Trophoblast cell (in vitro differentiated cells and primary cell): ENCODE measurements at regions not wholly inside any gene's neighbourhood (a gene's known extent, or its start where the extent isn't known, plus 50 kb on each side); places are given as distances from the start of the nearest gene placed in this dataset.

Source experiments
- DNase-seq, 2 donors: peaks; one replicate each; pipeline ENCODE4 v3.0.0-alpha.2; 2016
- H2AFZ ChIP-seq: 2 replicates; pipeline ENCODE4 v1.6.1; 2013; ENCODE audit warnings: low read length, moderate library complexity, mild to moderate bottlenecking; ENCODE audit not compliant: insufficient read depth, poor library complexity
- H2AK5ac ChIP-seq: 2 replicates; pipeline ENCODE4 v1.6.1; 2013; ENCODE audit warnings: mild to moderate bottlenecking, low read length
- H2BK120ac ChIP-seq: 2 replicates; pipeline ENCODE4 v1.6.1; 2013; ENCODE audit warnings: low read length, mild to moderate bottlenecking, moderate library complexity; ENCODE audit not compliant: insufficient read depth, poor library complexity
- H2BK12ac ChIP-seq: 2 replicates; pipeline ENCODE4 v1.6.1; 2013; ENCODE audit warnings: mild to moderate bottlenecking, low read length, moderate library complexity
- H2BK5ac ChIP-seq: 2 replicates; pipeline ENCODE4 v1.6.1; 2013; ENCODE audit warnings: low read length, low read depth, moderate library complexity, mild to moderate bottlenecking; ENCODE audit not compliant: poor library complexity
- H3K14ac ChIP-seq: 2 replicates; pipeline ENCODE4 v1.6.1; 2013; ENCODE audit warnings: mild to moderate bottlenecking, low read length
- H3K18ac ChIP-seq: 2 replicates; pipeline ENCODE4 v1.6.1; 2013; ENCODE audit warnings: mild to moderate bottlenecking, low read length
- H3K23ac ChIP-seq: 2 replicates; pipeline ENCODE4 v1.6.1; 2013; ENCODE audit warnings: low read length
- H3K27ac ChIP-seq: 2 replicates; pipeline ENCODE4 v1.5.1; 2013; ENCODE audit warnings: low read depth, mild to moderate bottlenecking, inconsistent platforms, low read length, moderate library complexity
- H3K27me3 ChIP-seq: 2 replicates; pipeline ENCODE4 v1.6.1; 2013; ENCODE audit warnings: inconsistent platforms, mild to moderate bottlenecking, low read length, moderate library complexity; ENCODE audit not compliant: insufficient read depth
- H3K36me3 ChIP-seq, 2 experiments: 1 replicate in 1 of 2; 2 replicates in 1 of 2; pipeline ENCODE4 v1.6.1; 2013; ENCODE audit warnings: low read length in 2 of 2, mild to moderate bottlenecking in 2 of 2, moderate library complexity in 1 of 2; ENCODE audit not compliant: insufficient read depth in 2 of 2, control insufficient read depth in 1 of 2
- H3K4ac ChIP-seq: 2 replicates; pipeline ENCODE4 v1.6.1; 2013; ENCODE audit warnings: low read depth, mild to moderate bottlenecking, low read length, moderate library complexity
- H3K4me1 ChIP-seq, 2 experiments: 1 replicate in 1 of 2; 2 replicates in 1 of 2; pipeline ENCODE4 v1.6.1; 2013; ENCODE audit warnings: low read length in 2 of 2, mild to moderate bottlenecking in 2 of 2, moderate library complexity in 1 of 2; ENCODE audit not compliant: insufficient read depth in 2 of 2, control insufficient read depth in 1 of 2
- H3K4me2 ChIP-seq: 2 replicates; pipeline ENCODE4 v1.6.1; 2013; ENCODE audit warnings: inconsistent platforms, mild to moderate bottlenecking, low read length, moderate library complexity
- H3K4me3 ChIP-seq: 2 replicates; pipeline ENCODE4 v1.5.1; 2013; ENCODE audit warnings: mild to moderate bottlenecking, low read depth, low read length, inconsistent platforms
- H3K79me1 ChIP-seq: one replicate; pipeline ENCODE4 v1.6.1; 2013; ENCODE audit warnings: low read length
- H3K79me2 ChIP-seq: 2 replicates; pipeline ENCODE4 v1.6.1; 2013; ENCODE audit warnings: low read length, mild to moderate bottlenecking; ENCODE audit not compliant: control insufficient read depth, insufficient read depth, poor library complexity
- H3K9ac ChIP-seq: 2 replicates; pipeline ENCODE4 v1.6.1; 2013; ENCODE audit warnings: mild to moderate bottlenecking, low read length
- H3K9me3 ChIP-seq: 2 replicates; pipeline ENCODE4 v1.6.1; 2013; ENCODE audit warnings: low read depth, mild to moderate bottlenecking, control low read depth, inconsistent platforms, low read length; ENCODE audit not compliant: insufficient read depth
- H4K12ac ChIP-seq: 2 replicates; pipeline ENCODE4 v1.6.1; 2013; ENCODE audit warnings: low read depth, mild to moderate bottlenecking, low read length, moderate library complexity
- H4K8ac ChIP-seq: 2 replicates; pipeline ENCODE4 v1.6.1; 2013; ENCODE audit warnings: low read depth, mild to moderate bottlenecking, low read length, moderate library complexity
- H4K91ac ChIP-seq: one replicate; pipeline ENCODE4 v1.6.1; 2013; ENCODE audit warnings: low read depth, mild to moderate bottlenecking, low read length, moderate library complexity
- WGBS: extraction: QIAGEN DNeasy Blood & Tissue Kit; methylation state at CpG from one replicate; pipeline ENCODE4 v1.1.7; 2013; ENCODE audit warnings: missing lambda C conversion rate; ENCODE audit not compliant: insufficient read length, insufficient coverage; ENCODE audit errors: extremely low coverage; 5-methylcytosine and 5-hydroxymethylcytosine counted together

GRCh38 chr17:22569459-22570143 is 877.3 kb downstream of the KCNJ18 start:
- Histone ChIP-seq H3K79me1 (no peaks in the 10 kb centered on the region), H3K23ac (no peak overlapping the region), H3K4me1 (no peaks in the 10 kb centered on the region), H3K27ac (no peak overlapping the region), H3K4me2 (no peak overlapping the region), H4K8ac (no peak overlapping the region), H2AK5ac (no peak overlapping the region), H3K79me2 (no peaks in the 10 kb centered on the region), H3K9me3 (peaks cover 23% of the 10 kb centered on the region), H3K36me3 (no peaks in the 10 kb centered on the region), H3K9ac (no peak overlapping the region), H4K91ac (no peak overlapping the region), H3K18ac (no peak overlapping the region), H3K27me3 (no peaks in the 10 kb centered on the region), H2BK12ac (no peak overlapping the region), H3K4me3 (no peak overlapping the region), H2AFZ (no peak overlapping the region), H2BK120ac (no peak overlapping the region), H3K14ac (no peak overlapping the region), H3K4ac (no peak overlapping the region), H2BK5ac (no peak overlapping the region), H4K12ac (no peak overlapping the region)
- no CpG with 5 or more reads among the region's 21 CpGs for WGBS
- DNase-seq, result no peak

DNA sequence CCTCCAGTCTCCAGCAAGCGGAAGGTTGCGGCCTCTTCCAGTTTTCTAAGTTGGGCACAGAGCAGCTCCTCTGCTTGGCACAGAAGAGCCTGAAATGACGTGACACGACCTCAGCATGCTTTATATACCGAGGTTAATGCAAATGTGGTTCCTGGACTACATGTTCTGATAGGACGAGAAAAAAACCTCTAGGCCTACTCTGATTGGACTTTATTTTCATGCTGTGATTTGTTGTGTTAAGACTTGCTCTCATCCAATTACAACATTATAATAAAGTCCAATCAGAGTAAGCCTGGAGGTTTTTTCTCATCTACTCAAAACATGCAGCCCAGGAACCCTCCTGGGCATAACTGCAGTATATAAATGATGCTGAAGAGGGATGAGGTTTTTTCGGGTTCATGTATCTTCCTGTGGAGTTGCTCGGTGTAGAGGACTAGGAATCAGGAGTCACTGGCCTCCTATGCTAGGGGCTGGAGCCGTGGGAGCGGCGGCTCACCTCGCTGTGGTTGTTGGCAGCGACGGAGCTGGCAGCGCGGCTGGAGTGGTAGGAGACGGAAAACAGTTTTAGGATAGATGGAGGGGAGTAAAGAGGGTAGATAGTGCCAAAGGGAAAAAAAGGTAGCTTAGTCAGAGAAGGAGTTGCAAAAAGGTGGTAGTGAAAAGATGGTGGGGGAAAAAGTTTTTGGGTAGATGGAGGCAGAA is 878.0 kb downstream of the KCNJ18 start:
- no peak overlapping the region for H3K18ac ChIP-seq
- no peak overlapping the region for H2BK12ac ChIP-seq
- H3K36me3 ChIP-seq, result no peaks in the 10 kb centered on the region
- H4K91ac ChIP-seq, result no peak overlapping the region
- no peaks in the 10 kb centered on the region for H3K4me1 ChIP-seq
- H3K4ac ChIP-seq, result no peak overlapping the region
- H3K4me3 ChIP-seq, result no peak overlapping the region
- H4K12ac ChIP-seq, result no peak overlapping the region
- no peak overlapping the region for H4K8ac ChIP-seq
- H3K27ac ChIP-seq, result no peak overlapping the region
- no peak overlapping the region for H3K14ac ChIP-seq
- no peak overlapping the region for H2AFZ ChIP-seq
- H3K9me3 ChIP-seq, result peaks cover 23% of the 10 kb centered on the region
- no peaks in the 10 kb centered on the region for H3K27me3 ChIP-seq
- H2BK120ac ChIP-seq, result no peak overlapping the region
- WGBS, result no CpG with 5 or more reads among the region's 17 CpGs
- H3K4me2 ChIP-seq, result no peak overlapping the region
- no peak overlapping the region for H3K9ac ChIP-seq
- H2AK5ac ChIP-seq, result no peak overlapping the region
- no peaks in the 10 kb centered on the region for H3K79me1 ChIP-seq
- H2BK5ac ChIP-seq, result no peak overlapping the region
- no peaks in the 10 kb centered on the region for H3K79me2 ChIP-seq
- DNase-seq, result no peak
- no peak overlapping the region for H3K23ac ChIP-seq

- H3K4me1 ChIP-seq, result no peaks in the 10 kb centered on the region
- no CpG with 5 or more reads among the region's 3 CpGs for WGBS
These were observed 907.0 kb downstream of the KCNJ18 start for GRCh38 chr17:22599322-22599721.

GRCh38 chr17:22600644-22601298 is 908.4 kb downstream of the KCNJ18 start:
- H3K9me3 ChIP-seq, result no peaks in the 10 kb centered on the region
- no peak overlapping the region for H3K18ac ChIP-seq
- H3K36me3 ChIP-seq, result no peaks in the 10 kb centered on the region
- no peak overlapping the region for H2AFZ ChIP-seq
- no peak overlapping the region for H2AK5ac ChIP-seq
- no peak overlapping the region for H4K8ac ChIP-seq
- H2BK12ac ChIP-seq, result no peak overlapping the region
- H2BK120ac ChIP-seq, result no peak overlapping the region
- H3K4me1 ChIP-seq, result no peaks in the 10 kb centered on the region
- no CpG with 5 or more reads among the region's 2 CpGs for WGBS
- no peak overlapping the region for H4K91ac ChIP-seq
- H3K23ac ChIP-seq, result no peak overlapping the region
- no peak overlapping the region for H4K12ac ChIP-seq
- peak in 1 of 2 donors; percentile 9 for DNase-seq
- H3K27ac ChIP-seq, result no peak overlapping the region
- H3K4me3 ChIP-seq, result no peak overlapping the region
- H3K79me1 ChIP-seq, result no peaks in the 10 kb centered on the region
- no peak overlapping the region for H2BK5ac ChIP-seq
- no peak overlapping the region for H3K9ac ChIP-seq
- no peak overlapping the region for H3K4ac ChIP-seq
- H3K79me2 ChIP-seq, result no peaks in the 10 kb centered on the region
- no peak overlapping the region for H3K14ac ChIP-seq
- no peak overlapping the region for H3K4me2 ChIP-seq
- no peaks in the 10 kb centered on the region for H3K27me3 ChIP-seq

More at GRCh38 chr17:22599322-22599721, 907.0 kb downstream of the KCNJ18 start:
- no peak overlapping the region for H3K9ac ChIP-seq
- no peak overlapping the region for H4K91ac ChIP-seq
- no peak overlapping the region for H2BK12ac ChIP-seq
- no peak overlapping the region for H2AFZ ChIP-seq
- no peak overlapping the region for H2BK5ac ChIP-seq
- no peak overlapping the region for H3K4me3 ChIP-seq
- DNase-seq, result no peak
- no peaks in the 10 kb centered on the region for H3K79me2 ChIP-seq
- no peak overlapping the region for H4K12ac ChIP-seq
- H3K4me2 ChIP-seq, result no peak overlapping the region
- no peak overlapping the region for H3K23ac ChIP-seq
- no peak overlapping the region for H2AK5ac ChIP-seq
- H3K27me3 ChIP-seq, result no peaks in the 10 kb centered on the region
- H3K36me3 ChIP-seq, result no peaks in the 10 kb centered on the region
- H4K8ac ChIP-seq, result no peak overlapping the region
- no peak overlapping the region for H3K27ac ChIP-seq
- H3K9me3 ChIP-seq, result no peaks in the 10 kb centered on the region
- H3K14ac ChIP-seq, result no peak overlapping the region
- H3K18ac ChIP-seq, result no peak overlapping the region
- no peak overlapping the region for H2BK120ac ChIP-seq
- H3K4ac ChIP-seq, result no peak overlapping the region
- no peaks in the 10 kb centered on the region for H3K79me1 ChIP-seq
